Muscle of leg (tissue), 3 donors: ENCODE measurements at regions not wholly inside any gene's neighbourhood (a gene's known extent, or its start where the extent isn't known, plus 50 kb on each side); places are given as distances from the start of the nearest gene placed in this dataset.

Source experiments
- DNase-seq: peaks from one replicate; pipeline ENCODE4 v3.0.0; 2013
- H3K27ac ChIP-seq: one replicate; pipeline ENCODE4 v1.5.1; 2013; ENCODE audit warnings: mild to moderate bottlenecking, low read length, control low read depth
- H3K27me3 ChIP-seq: one replicate; pipeline ENCODE4 v1.6.1; 2013; ENCODE audit warnings: low read length; ENCODE audit not compliant: control insufficient read depth, insufficient read depth
- H3K36me3 ChIP-seq: one replicate; pipeline ENCODE4 v1.6.1; 2013; ENCODE audit warnings: low read length; ENCODE audit not compliant: control insufficient read depth, insufficient read depth
- H3K4me1 ChIP-seq: one replicate; pipeline ENCODE4 v1.6.1; 2013; ENCODE audit warnings: low read length; ENCODE audit not compliant: control insufficient read depth, insufficient read depth
- H3K4me3 ChIP-seq: one replicate; pipeline ENCODE4 v1.5.1; 2013; ENCODE audit warnings: low read length, control low read depth
- H3K9me3 ChIP-seq: replicated peaks from 2 replicates; pipeline ENCODE4 v1.6.1; 2013; ENCODE audit warnings: low read depth, low read length; ENCODE audit not compliant: control insufficient read depth
- WGBS: methylation state at CpG from one replicate; pipeline ENCODE4 v1.1.5; 2013; ENCODE audit warnings: missing lambda C conversion rate; ENCODE audit not compliant: insufficient coverage; 5-methylcytosine and 5-hydroxymethylcytosine counted together

DNA sequence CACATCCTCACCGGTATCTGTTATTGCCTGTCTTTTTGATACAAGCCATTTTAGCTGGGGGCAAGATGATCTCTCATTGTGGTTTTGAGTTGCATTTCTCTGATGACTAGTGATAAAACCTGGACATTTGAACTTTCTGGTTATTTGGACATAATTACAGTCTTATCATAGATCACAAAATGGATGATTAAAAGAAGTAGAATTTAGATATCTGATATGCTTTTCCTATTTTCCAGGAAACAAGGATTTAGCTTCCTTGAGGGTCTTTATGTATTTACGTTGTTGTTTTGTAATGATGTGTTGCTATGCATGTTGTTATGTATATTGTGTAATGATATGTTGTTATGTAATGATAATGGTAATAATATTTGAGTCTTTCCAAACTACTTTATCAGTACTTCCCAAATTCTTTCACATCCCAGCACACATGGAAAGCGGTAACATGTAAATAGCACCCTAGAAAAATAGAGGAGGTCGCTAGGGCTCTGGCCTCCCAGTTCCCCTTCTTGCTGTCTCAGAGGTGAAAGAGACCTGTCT is 53.8 kb downstream of the GJD2 start:
- H3K9me3 ChIP-seq: no peaks in the 10 kb centered on the region
- H3K27ac ChIP-seq: no peak overlapping the region
- no peak overlapping the region for H3K4me3 ChIP-seq
- no CpG with 5 or more reads among the region's 4 CpGs for WGBS
- peaks cover 7% of the 10 kb centered on the region for H3K4me1 ChIP-seq
- no peaks in the 10 kb centered on the region for H3K36me3 ChIP-seq
- H3K27me3 ChIP-seq: no peaks in the 10 kb centered on the region
- no peak for DNase-seq

DNA sequence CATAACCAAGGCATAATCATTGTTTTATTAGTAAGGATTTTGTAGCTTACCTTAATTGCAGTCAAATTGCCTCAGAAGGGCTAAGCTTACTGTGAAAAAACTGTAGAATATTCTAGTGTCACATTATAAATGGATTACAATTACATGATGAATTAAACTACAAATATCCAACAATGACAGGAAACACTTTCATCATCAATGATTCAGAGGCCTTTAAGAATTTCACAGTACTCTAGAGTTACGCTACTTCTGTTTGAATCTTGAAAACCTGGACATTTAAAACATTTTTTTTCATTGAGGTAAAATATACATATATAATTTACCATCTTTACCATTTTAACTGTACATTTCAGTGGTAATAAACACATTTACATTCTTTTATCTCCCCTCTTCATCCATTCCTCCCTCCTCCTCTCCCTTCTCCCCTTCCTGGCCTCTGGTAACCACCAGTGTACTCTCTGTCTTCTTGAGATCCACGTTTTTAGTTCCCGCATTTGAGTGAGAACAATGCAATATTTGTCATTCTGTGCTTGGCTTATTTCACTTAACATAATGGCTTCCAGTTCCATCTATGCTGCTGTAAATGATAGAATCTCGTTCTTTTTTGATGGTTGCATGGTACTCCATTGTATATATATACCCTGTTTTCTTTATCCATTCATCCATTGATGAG is 54.7 kb downstream of the GJD2 start:
- H3K4me1 ChIP-seq: peaks cover 7% of the 10 kb centered on the region
- WGBS: no CpG with 5 or more reads among the region's 4 CpGs
- H3K4me3 ChIP-seq: no peak overlapping the region
- no peaks in the 10 kb centered on the region for H3K9me3 ChIP-seq
- H3K27ac ChIP-seq: no peak overlapping the region
- H3K27me3 ChIP-seq: no peaks in the 10 kb centered on the region
- no peak for DNase-seq
- no peaks in the 10 kb centered on the region for H3K36me3 ChIP-seq

DNA sequence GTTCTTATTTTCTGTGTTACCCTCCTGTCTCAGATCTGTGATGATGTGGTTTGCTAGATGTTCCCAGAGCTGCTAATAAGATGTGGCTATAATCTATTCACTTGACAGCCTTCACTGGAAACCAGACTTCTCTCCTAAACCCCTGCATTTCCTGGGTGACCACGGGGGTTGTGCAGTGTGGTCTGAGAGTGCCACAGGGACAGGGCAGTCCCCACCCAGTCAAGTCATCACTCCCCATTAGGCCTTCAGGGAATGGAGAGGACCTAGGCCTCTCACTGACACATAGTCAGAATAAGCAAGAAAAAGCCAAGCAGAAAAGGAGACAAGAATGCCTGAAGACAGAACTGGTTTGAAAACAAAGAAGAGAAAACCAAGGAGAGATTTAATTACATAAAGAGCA is 58.3 kb downstream of the GJD2 start:
- no peaks in the 10 kb centered on the region for H3K27me3 ChIP-seq

DNA sequence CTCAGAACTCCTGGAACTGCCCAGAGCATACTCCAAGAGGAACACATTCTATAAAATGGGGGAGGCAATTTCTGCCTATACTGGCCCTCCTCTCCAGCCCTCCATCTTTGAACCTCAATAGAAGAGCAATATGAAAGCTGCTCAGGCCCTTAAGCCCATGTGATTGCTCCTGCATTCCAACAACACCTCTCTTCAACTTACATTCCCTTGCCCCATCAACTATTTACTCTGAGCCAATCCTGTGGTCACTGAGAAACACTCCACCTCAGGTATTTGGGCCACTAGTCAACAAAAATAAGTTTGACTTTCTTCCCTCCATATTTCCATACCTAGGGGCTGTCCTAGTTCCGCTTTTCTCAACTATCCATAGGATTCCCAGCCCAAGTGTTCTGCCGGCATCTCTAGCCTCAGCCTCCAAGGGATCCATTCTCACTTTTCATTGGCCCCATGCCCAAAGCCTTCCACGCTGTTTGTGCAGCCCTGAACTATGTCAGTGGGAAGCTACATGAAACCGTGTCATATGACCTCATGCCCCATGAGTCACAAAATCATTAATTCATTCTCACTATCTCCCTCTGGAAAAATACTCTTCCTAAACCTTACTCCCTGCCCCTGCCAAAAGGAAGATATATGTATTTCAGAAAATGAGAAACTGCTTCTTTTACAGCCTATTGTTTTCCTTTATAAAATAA is 61.6 kb downstream of the GJD2 start:
- no peaks in the 10 kb centered on the region for H3K27me3 ChIP-seq
- H3K36me3 ChIP-seq: no peaks in the 10 kb centered on the region
- no peaks in the 10 kb centered on the region for H3K4me1 ChIP-seq
- peak; percentile 19 for DNase-seq
- peaks cover 2% of the 10 kb centered on the region for H3K9me3 ChIP-seq
- H3K4me3 ChIP-seq: no peak overlapping the region
- H3K27ac ChIP-seq: no peak overlapping the region
- WGBS: 37% methylated on average over 4 of the region's 4 CpGs

More for the DNA sequence above, 58.3 kb downstream of the GJD2 start:
- DNase-seq: no peak
- Histone ChIP-seq H3K4me3 (no peak overlapping the region), H3K9me3 (no peaks in the 10 kb centered on the region), H3K4me1 (peaks cover 3% of the 10 kb centered on the region), H3K36me3 (no peaks in the 10 kb centered on the region), H3K27ac (no peak overlapping the region)
- WGBS: 60% methylated on average over 1 of the region's 1 CpG

DNA sequence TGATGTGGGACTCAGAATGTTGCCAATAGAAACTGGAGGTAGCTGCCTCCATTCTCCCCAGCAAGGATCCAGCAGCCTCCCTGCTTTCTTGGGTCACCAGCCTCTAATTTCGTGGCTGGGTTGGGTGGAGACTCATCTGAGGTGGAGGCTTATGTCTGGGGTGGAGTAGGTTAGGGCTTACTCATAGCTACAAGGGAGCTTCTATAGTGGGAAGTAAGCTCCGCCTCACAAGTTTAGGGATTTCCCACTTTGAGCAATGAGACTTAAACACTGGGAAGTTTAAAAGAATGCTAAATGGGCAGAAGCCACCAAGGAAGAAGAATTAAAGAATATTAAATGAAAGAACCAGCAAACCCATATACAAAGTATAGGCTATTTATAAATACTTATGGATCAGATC is 63.8 kb downstream of the GJD2 start:
- H3K4me3 ChIP-seq: no peak overlapping the region
- H3K27ac ChIP-seq: no peak overlapping the region
- WGBS: 83% methylated on average over 1 of the region's 2 CpGs
- DNase-seq: no peak
- no peaks in the 10 kb centered on the region for H3K36me3 ChIP-seq
- H3K27me3 ChIP-seq: no peaks in the 10 kb centered on the region
- no peaks in the 10 kb centered on the region for H3K4me1 ChIP-seq
- H3K9me3 ChIP-seq: peaks cover 2% of the 10 kb centered on the region

- Histone ChIP-seq H3K9me3 (peaks cover 2% of the 10 kb centered on the region), H3K36me3 (no peaks in the 10 kb centered on the region), H3K27ac (no peak overlapping the region), H3K27me3 (no peaks in the 10 kb centered on the region), H3K4me1 (no peaks in the 10 kb centered on the region), H3K4me3 (no peak overlapping the region)
- no CpG with 5 or more reads among the region's 2 CpGs for WGBS
- DNase-seq: no peak
Measured at GRCh38 chr15:34688699-34689098, 66.1 kb downstream of the GJD2 start.

DNA sequence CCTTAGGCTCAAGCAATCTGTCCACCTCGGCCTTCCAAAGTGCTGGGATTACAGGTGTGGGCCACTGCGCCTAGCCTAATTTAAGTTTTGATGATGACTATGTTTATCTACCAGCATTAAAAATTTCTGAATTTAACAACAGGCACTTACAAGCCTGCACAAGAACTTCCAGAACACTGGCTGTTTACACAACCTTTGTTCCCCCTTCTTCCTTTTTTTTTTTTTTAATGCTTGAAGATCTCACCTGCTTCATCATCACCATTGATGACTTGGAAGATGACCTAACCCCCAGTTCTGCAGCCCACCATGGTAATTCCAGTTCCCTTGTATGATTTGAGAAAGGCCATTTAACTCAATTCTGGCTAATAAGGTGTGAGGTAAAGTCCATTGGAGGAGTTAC is 70.4 kb downstream of the GJD2 start:
- Histone ChIP-seq H3K27me3 (peaks cover 2% of the 10 kb centered on the region), H3K36me3 (no peaks in the 10 kb centered on the region), H3K9me3 (peaks cover 1% of the 10 kb centered on the region), H3K4me3 (no peak overlapping the region), H3K27ac (no peak overlapping the region), H3K4me1 (no peaks in the 10 kb centered on the region)
- no peak for DNase-seq
- no CpG with 5 or more reads among the region's 2 CpGs for WGBS

GRCh38 chr15:34682674-34683073 is 72.1 kb downstream of the GJD2 start:
- Histone ChIP-seq H3K27ac (no peak overlapping the region), H3K9me3 (no peaks in the 10 kb centered on the region), H3K27me3 (peaks cover 2% of the 10 kb centered on the region), H3K4me1 (no peaks in the 10 kb centered on the region), H3K36me3 (no peaks in the 10 kb centered on the region), H3K4me3 (no peak overlapping the region)
- no peak for DNase-seq
- WGBS: no CpG with 5 or more reads among the region's 5 CpGs

GRCh38 chr15:34679291-34679690 is 75.5 kb downstream of the GJD2 start:
- H3K9me3 ChIP-seq: no peaks in the 10 kb centered on the region
- no peak overlapping the region for H3K4me3 ChIP-seq
- no peaks in the 10 kb centered on the region for H3K36me3 ChIP-seq
- H3K27me3 ChIP-seq: peaks cover 2% of the 10 kb centered on the region
- WGBS: no CpG with 5 or more reads among the region's 1 CpG
- H3K4me1 ChIP-seq: no peaks in the 10 kb centered on the region
- H3K27ac ChIP-seq: no peak overlapping the region
- DNase-seq: no peak

DNA sequence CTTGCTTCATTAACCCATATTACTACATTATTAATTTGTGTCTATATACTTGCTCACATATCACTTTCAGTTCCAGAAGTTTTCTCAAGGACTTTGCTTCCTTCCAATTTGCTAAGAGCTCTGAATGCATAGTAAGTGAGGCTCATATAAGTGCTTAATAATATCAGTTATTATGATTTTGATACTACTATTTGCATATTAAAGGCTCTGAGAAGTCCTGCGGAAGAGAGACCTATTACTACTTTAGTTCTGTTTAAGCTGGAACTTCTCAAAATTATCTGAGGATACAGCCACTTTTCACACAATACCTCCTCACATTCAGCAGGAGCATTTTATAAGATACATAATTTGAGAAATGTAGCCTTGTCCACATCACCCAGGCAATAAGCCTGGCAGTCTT is 81.6 kb downstream of the GJD2 start:
- H3K27me3 ChIP-seq: no peaks in the 10 kb centered on the region
- WGBS: no CpG with 5 or more reads among the region's 1 CpG
- no peak overlapping the region for H3K4me3 ChIP-seq
- no peak for DNase-seq
- H3K27ac ChIP-seq: no peak overlapping the region
- no peaks in the 10 kb centered on the region for H3K9me3 ChIP-seq
- no peaks in the 10 kb centered on the region for H3K36me3 ChIP-seq
- no peaks in the 10 kb centered on the region for H3K4me1 ChIP-seq
